ENCODE measurements at regions not wholly inside any gene's neighbourhood (a gene's known extent, or its start where the extent isn't known, plus 50 kb on each side); places are given as distances from the start of the nearest gene placed in this dataset.
"Not testable (repeated sequence)": the region's sequence is repeated elsewhere in the genome, so short reads cannot be mapped to it uniquely, and the experiment has no call there.

- DNase-seq: no peak
These were observed 381.9 kb upstream of the RGS6 start for GRCh38 chr14:71550367-71550766.

GRCh38 chr14:71551291-71551950 lies 380.8 kb upstream of the RGS6 start:
- no peak for DNase-seq

GRCh38 chr14:71552809-71553208 lies 379.4 kb upstream of the RGS6 start:
- DNase-seq: no peak

- no peak for DNase-seq
These were observed 378.4 kb upstream of the RGS6 start for GRCh38 chr14:71553779-71554178.

- DNase-seq: no peak
These were observed 377.9 kb upstream of the RGS6 start for GRCh38 chr14:71554323-71554722.

- DNase-seq: no peak
These were observed 377.1 kb upstream of the RGS6 start for GRCh38 chr14:71554959-71555612.

- no peak for DNase-seq
These were observed 376.3 kb upstream of the RGS6 start for GRCh38 chr14:71555654-71556559.

- DNase-seq: no peak
These were observed 375.5 kb upstream of the RGS6 start for GRCh38 chr14:71556730-71557129.

- DNase-seq: no peak
These were observed 374.9 kb upstream of the RGS6 start for GRCh38 chr14:71557351-71557750.

GRCh38 chr14:71558943-71559342 lies 373.3 kb upstream of the RGS6 start:
- DNase-seq: not testable (repeated sequence)

- DNase-seq: no peak
These were observed 371.5 kb upstream of the RGS6 start for GRCh38 chr14:71560751-71561150.

- DNase-seq: peak; percentile 31
These were observed 368.6 kb upstream of the RGS6 start for GRCh38 chr14:71563492-71564153.

GRCh38 chr14:71566276-71566675 lies 366.0 kb upstream of the RGS6 start:
- no peak for DNase-seq

GRCh38 chr14:71567499-71568133 lies 364.6 kb upstream of the RGS6 start:
- DNase-seq: not testable (repeated sequence)

- DNase-seq: no peak
These were observed 357.3 kb upstream of the RGS6 start for GRCh38 chr14:71574976-71575375.

- no peak for DNase-seq
These were observed 355.8 kb upstream of the RGS6 start for GRCh38 chr14:71576472-71576871.

GRCh38 chr14:71579331-71579730 lies 352.9 kb upstream of the RGS6 start:
- DNase-seq: no peak

GRCh38 chr14:71582705-71583104 lies 349.5 kb upstream of the RGS6 start:
- DNase-seq: no peak

GRCh38 chr14:71583194-71583593 lies 349.0 kb upstream of the RGS6 start:
- DNase-seq: no peak

GRCh38 chr14:71583705-71584104 lies 348.5 kb upstream of the RGS6 start:
- no peak for DNase-seq

GRCh38 chr14:71585361-71585760 lies 346.9 kb upstream of the RGS6 start:
- no peak for DNase-seq

- peak; percentile 77 for DNase-seq
These were observed 345.9 kb upstream of the RGS6 start for GRCh38 chr14:71586131-71586897.
